NCI-H748 (cell line): ENCODE measurements at regions not wholly inside any gene's neighbourhood (a gene's known extent, or its start where the extent isn't known, plus 50 kb on each side); places are given as distances from the start of the nearest gene placed in this dataset.
A peak's percentile ranks its signal among the peaks of the same experiment; 100 is the strongest.
"Not testable (repeated sequence)": the region's sequence is repeated elsewhere in the genome, so short reads cannot be mapped to it uniquely, and the experiment has no call there.

Experiments used
- DNase-seq: peaks from one replicate; lab custom pipeline; 2025; ENCODE audit not compliant: unreplicated experiment; lab: John Stamatoyannopoulos, UW

DNA sequence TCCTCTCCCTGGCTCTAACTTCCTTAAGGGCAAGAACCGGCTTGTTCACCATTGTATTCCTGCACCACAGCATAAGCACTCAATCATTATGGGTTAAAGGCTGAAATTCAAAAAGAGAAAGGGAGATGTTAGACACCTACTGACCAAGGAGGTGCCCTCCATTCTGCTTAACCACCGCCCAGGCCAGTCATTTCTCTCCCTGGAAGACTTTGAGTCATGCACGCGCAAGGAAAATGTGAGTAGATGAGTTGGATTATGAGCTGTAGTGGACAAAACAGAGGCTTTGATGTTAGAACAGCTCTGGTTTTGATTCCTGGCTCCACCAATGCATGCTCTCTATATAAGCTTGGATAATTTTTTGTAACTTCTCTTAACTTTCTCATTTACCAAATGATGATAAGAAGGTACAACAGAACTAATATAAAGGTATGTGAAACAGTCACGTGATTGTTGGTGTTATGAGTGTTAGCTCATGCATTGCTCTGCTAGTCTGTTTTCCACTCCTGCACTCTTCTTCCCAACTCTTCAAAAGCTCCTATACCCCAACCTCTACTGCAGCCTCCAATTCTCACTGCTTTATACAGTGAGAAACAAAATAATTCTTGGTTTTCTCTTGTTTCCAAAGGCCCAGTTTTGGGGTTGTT lies 148.4 kb upstream of the ATP11B start:
- no peak for DNase-seq

DNA sequence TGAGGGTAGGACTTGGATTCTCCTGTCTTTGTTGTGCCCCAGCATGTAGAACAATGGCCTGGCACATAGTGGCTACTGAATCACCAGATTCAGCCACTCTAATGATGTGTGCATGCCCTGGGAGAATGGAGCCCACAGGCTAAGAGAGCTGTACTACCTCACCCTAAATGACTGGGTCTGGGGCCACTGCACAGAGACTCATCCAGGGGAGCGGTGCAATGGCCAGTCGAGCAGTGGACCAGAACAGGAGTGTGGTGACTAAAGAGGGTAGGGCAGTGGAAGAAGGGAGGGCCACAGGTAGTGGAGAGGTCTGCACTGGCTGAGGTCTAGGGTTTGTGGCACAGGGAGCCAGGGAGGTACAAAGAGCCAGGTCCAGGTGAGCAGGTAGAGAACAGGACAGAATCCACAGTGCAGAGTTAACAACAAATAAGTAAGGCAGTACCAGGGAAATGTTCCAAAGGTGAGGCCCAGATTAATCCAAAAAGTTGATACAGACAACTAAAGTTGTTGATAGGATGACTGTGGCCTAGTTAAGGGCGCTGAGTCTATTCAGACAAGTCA lies 142.7 kb upstream of the ATP11B start:
- DNase-seq: peak; percentile 15

DNA sequence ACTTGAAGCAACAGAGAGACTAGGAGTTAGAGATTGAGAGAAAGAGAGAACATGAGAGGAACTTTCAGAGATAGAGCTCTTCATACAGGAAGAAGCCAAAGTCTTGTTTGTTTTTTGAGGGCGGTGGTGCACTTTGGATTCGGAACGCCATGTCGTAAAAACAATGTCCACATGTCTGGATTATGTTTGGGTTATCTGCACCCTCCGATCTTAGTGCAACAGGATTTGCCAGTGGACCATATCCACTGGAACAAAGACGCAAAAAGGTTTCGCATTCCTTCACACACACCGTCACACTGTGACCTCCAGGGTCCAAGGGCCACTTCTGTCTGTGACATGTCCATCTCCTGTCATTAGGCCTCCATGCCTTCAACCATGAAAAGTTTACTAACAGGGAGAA lies 141.8 kb upstream of the ATP11B start:
- no peak for DNase-seq

DNA sequence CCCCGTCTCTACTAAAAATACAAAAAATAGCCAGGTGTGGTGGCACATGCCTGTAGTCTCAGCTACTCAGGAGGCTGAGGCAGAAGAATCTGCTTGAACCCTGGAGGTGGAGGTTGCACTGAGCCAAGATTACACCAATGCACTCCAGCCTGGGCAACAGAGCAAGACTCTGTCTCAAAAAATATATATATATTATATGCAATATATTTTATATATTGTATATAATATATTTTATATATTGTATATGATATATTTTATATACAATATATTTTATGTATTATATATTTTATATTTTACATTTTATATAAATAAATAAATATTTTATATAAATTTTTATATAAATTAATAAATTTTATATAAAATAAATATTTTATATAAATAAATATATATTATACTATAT lies 140.2 kb upstream of the ATP11B start:
- DNase-seq: not testable (repeated sequence)

GRCh38 chr3:182668541-182668940 lies 124.8 kb upstream of the ATP11B start:
- no peak for DNase-seq

DNA sequence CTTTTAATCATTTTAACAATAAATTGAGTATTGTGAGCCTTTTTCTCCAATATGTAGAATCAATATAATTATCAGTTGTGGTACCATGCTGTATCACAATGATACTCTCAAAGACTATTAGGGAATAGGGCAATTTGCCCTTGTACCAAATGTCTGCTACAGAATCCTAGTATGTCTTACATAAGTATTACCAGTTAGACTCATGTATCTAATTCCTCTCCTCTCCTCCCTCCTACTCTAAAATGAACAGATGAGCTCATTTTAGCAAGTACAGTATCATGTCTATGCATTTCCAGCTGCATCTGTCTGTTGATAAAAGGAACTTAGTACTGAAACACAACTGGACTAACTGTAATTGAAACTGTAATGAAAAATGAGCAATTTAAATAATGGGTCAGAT lies 124.3 kb upstream of the ATP11B start:
- DNase-seq: no peak

DNA sequence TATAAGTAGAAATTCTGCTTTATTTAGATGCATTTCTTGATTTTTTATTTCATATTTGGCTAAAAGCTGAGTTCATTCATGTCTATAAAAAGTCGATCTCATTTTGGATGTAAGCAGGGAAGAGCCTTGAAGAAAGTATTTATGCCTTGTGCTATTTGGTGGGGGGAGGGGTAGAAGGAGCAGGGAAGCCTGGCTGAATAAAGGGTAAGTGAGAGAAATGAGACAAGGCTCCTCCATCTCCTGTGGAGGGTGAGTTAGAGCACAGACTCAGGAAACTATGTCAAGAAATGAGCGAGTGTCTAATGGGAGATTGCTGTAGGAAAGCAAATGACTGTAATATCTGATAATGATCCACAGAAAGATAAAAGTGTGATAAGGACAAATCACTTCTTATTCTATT lies 121.8 kb upstream of the ATP11B start:
- DNase-seq: no peak

DNA sequence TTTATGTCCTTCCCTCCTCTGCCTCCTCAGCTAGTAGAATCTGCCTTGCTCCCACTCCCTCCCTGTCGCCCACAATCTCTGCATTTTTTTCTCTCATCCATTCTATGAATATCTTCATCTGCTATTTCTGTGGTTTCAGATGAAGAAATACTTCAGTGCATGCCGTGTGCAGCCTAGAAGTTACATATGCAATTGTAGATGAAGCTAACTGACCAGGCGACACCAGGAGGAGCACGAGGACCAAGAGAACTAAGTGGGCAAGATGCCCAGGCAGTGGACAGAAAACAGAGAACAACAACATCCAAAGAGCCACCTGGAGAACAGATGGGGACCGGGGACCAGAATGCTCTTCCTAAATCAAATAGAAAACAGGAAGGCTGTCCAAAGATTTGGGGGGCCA lies 121.4 kb upstream of the ATP11B start:
- no peak for DNase-seq

DNA sequence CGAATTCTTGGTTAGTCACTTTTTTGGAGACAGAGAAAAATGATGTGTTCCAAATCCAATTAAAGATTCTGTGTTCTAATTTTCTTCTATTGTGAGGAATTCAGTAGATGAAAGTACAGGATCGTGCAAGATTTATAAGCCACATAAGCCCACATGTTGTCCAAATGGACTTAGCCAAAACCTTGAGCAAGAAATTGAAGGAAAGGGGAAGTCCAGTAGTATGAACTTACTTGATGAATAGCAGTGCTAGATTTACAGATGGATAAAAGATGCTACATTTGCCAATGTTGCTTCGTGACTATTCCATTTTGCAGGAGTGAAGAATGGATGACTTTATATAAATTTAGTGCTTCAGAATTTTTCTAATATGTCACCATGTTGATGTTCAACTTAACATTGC lies 120.0 kb upstream of the ATP11B start:
- no peak for DNase-seq

GRCh38 chr3:182682263-182683241 lies 110.8 kb upstream of the ATP11B start:
- peak; percentile 60 for DNase-seq

DNA sequence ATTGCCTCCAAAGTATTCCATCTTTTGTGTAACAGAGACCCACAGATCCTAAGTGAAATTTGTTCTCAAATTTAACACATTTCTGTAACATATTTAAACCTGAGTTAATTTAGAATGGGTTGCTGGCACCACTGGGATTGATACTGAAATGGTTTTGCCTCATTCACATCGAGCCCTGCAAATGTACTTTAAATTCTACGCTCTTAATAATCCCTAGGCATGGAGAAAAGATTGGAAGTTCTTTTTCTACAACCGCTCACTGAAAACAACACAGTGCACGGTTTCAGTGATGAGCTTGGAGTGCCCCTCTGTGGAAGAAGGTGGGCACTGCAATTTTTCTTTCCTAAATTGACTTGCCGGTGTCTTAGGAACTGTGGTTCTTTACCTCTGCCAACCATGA lies 109.9 kb upstream of the ATP11B start:
- DNase-seq: peak; percentile 81

DNA sequence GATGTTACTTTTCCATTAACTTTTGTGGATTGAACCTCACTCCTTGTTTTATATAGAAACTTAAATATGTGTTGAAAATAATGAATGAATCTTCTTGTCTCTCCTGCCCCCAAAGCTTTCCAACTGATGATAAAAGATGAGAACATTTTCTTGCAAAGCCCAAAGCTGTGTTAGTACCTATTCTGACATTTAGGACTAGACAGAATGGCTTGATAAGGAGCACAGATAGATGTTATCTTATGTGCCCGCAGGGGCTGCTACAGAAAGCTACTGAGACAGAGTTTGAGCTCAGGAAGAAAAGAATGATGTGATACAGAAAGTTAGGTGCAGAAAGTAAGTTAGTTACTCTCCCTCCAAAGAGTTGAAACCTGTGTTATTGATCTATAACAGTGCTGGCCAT lies 109.4 kb upstream of the ATP11B start:
- no peak for DNase-seq

- DNase-seq: no peak
Measured at GRCh38 chr3:182686033-182686886, 107.0 kb upstream of the ATP11B start.

GRCh38 chr3:182690172-182690571 lies 103.1 kb upstream of the ATP11B start:
- DNase-seq: no peak

DNA sequence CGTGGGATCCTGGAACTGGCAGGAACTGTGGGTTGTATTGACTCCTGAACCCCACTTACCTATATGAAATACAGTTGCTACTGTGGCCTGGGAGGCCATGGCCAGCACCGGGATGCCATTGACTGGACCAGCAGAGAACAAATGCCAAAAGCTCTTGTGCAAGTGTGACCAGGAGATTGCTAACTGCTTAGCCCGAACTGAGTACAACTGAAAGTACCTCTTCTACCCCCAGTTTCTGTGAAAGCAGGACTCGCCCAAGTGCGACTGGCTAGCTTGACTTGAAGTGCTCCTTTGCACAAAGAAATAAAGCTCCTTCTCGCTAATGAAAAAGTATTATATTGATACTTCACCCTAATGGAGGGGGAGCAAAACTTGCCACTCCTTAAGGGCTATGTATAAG lies 101.3 kb upstream of the ATP11B start:
- no peak for DNase-seq

DNA sequence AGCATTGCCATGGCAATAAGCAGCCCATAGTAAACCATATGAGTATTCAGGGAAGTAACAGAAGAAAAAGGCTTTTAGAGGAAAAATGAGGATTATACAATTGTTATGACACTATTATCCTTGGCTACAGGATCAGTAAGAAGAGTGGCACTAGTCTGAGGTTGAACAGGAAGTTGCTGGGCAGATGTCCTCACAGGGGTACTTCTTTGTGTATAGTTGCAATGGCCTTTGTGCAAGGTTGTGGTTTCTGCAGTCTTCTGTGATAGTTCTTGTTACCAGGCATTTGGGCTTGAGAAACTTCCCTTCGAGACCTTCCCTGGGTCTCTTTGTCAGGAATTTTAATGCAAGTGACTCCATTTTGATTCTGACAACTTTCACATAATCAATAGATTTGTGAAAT lies 100.6 kb upstream of the ATP11B start:
- no peak for DNase-seq

DNA sequence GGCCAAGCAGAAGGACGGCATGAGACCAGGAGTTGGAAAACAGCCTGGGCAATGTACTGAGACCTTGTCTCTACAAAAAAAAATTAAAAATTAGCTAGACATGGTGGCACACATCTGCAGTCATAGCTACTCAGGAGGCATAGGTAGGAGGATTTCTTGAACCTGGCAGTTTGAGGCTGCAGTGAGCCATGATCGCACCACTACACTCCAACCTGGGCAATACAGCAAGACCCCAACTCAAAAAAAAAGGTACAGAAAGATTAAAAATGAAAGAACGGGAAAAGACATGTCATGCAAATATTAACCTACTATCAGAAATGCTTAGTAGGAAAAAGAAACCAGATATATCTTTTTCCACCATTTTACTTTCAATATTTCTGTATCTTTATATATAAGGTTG lies 99.6 kb upstream of the ATP11B start:
- no peak for DNase-seq

- DNase-seq: no peak
Measured at GRCh38 chr3:182696916-182697315, 96.4 kb upstream of the ATP11B start.

GRCh38 chr3:182697345-182697919 lies 95.9 kb upstream of the ATP11B start:
- DNase-seq: peak; percentile 87

- no peak for DNase-seq
Measured at GRCh38 chr3:182698078-182698477, 95.2 kb upstream of the ATP11B start.
